ENCODE measurements at regions not wholly inside any gene's neighbourhood (a gene's known extent, or its start where the extent isn't known, plus 50 kb on each side); places are given as distances from the start of the nearest gene placed in this dataset.
"Not testable (repeated sequence)": the region's sequence is repeated elsewhere in the genome, so short reads cannot be mapped to it uniquely, and the experiment has no call there.

DNA sequence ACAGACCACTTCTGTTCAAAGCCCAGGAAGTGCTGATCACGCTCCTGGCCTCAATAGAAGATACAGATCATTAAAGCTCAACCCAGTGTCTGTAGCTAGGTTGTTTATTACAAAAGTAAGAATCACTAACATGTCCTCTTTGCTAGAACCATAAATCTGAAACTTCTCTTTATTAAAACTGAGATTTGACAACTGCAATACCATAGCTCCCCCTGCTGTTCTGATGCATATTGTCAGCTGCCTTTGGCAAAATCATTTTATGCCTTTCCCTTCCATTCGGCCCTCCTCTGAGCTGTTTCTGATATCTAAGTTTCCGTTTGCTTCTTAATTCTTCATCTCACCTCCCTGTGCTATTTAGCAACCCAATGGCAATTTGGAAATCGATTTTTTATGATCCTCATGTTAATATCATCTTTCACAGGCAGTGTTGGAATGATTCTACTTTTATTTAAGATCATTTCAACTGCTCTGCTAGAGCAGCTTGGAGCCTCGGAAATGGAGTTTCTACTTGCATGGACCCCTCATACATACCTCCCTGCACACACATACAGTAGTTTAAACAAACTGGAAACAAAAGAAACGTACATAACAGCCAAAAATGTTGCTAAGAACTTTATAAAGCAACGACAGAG, 998.8 kb downstream of the MAT2B start:
- DNase-seq (ENCODE audit: low read depth) = peak; percentile 56

- no peak for DNase-seq (ENCODE audit: low read depth)
These were observed 1000.4 kb downstream of the MAT2B start for GRCh38 chr5:164505791-164506190.

GRCh38 chr5:164518067-164518740, 1012.8 kb downstream of the MAT2B start:
- no peak for DNase-seq (ENCODE audit: low read depth)

DNA sequence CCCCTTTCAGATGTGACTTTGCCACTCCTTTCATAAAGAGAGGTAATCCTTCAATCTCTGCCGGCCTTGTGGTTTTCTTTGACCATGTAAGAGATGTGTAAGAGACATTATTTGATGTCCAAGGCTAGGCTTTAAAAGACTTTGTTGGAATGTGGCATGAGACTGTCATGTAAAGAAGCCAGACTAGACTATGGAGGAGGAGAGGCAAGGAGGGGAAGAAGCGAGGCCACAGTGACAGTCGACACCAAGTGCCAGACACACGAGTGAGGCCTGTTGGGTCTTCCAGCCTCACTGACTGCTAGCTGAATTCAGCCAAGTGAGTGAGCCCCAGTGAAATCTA, 1013.3 kb downstream of the MAT2B start:
- DNase-seq (ENCODE audit: low read depth) = no peak

DNA sequence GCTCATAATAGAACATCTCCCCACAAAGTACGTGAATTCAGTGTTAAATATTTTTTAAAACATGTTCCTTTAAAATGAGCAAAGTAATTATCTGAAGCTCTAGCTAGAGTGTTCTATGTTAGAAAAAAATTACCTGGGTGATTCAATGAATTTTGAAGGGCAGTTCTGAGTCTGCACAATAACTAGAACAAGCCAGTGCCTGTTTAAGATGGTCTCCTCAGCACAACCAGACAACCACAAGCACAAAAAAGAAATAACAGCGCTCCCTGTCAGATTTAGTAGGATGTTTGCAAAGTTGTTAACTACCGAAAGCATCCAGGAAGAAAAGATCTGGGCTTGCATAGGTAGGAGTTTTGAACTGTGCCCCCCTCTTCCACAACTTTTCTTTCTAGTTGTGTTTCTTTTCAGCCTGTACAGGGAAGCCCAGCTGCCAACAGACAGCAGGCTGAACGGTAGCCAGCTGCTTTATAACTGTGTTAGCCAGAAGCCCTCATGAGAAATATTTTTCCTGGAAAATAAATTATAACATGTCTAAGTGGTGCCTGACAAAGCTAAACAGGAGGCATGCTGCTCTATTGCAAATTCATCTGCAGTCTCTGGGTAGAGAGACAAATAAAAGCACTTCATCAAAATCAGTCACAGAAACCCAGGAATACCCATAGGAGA, 1026.9 kb downstream of the MAT2B start:
- DNase-seq (ENCODE audit: low read depth) = no peak

DNA sequence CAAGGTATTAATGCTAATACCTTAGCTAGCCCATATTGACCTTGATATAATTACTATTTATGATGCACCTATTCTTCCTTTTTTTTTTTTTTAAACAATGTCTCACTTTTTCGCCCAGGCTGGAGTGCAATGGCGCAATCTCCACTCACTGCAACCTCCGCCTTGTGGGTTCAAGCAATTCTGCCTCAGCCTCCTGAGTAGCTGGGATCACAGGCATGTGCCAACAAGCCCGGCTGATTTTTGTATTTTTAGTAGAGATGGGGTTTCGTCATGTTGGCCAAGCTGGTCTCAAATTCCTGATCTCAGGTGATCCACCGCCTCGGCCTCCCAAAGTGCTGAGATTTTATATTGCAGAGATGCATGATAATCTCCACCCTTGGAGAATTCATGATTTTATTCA, 1028.0 kb downstream of the MAT2B start:
- DNase-seq (ENCODE audit: low read depth) = not testable (repeated sequence)

DNA sequence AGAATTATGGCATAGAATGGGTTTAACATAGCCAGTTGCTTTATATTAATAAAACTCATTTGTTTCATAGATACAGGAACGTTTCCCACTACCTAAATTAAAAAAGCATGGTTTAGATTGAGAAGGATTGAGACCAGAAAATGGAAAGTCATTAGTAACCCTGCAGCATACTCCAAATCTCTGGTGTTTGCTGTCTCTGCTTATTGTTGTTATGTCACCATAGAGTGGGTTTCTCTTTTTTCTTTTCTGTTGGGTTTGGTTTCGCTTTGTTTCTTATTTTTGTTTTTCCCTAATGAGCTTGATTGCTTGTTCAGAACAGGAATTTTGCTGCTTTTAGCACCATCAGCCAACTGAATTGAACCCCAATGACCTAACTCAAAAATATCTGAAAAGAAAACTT, 1034.8 kb downstream of the MAT2B start:
- no peak for DNase-seq (ENCODE audit: low read depth)

DNA sequence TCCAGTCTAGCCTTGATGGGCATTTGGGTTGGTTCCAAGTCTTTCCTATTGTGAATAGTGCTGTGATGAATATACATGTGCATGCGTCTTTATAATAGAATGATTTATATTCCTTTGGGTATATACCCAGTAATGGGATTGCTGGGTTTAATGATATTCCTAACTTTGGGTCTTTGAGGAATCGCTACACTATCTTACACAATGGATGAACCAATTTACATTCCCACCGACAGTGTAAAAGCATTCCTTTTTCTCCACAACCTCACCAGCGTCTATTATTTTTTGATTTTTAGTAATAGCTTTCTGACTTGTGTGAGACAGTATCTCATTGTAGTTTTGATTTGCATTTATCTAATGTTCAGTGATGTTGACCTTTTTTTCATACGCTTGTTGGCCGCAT, 1040.1 kb downstream of the MAT2B start:
- DNase-seq (ENCODE audit: low read depth) = no peak

DNA sequence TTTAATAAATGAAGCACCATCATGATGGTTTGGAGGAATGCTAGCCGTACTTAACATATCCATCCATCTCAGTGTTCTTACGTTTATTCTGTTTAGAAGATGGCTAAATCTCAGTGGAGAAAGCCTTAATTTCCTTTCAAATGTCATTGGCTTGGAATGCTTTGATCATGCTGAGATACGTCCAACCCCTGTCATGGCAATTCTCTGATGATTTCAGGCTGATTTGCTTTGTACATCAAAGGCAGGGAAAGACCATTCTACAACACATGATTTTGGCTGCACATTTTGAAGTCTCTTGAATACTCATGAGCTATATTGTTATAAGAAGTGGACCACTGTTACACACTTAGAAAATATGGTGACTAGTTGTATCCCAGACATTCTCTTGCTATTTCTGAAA, 1048.4 kb downstream of the MAT2B start:
- no peak for DNase-seq (ENCODE audit: low read depth)

- DNase-seq (ENCODE audit: low read depth) = peak; percentile 41
These were observed 1050.4 kb downstream of the MAT2B start for GRCh38 chr5:164555809-164556208.

GRCh38 chr5:164560216-164560615, 1054.8 kb downstream of the MAT2B start:
- DNase-seq (ENCODE audit: low read depth) = no peak

GRCh38 chr5:164561933-164562872, 1056.8 kb downstream of the MAT2B start:
- peak; percentile 1 for DNase-seq (ENCODE audit: low read depth)

DNA sequence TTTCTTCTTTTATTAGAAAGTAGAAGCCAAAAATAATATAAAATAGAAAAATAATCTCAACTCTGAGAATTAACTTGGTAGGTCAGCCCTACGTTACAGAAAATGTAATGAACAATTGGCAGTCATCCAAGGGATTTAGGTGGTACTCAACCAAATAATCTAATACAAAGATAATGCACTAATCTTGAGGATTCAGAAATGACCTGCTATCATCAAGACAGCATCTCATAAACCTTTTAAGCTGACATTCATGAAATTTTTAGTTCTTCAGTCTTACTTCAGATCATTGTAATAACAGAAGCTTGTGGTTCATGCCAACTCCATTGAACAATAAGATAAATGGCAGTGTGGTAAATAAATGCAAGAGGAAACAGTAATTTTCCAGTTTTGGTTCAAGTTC, 1058.0 kb downstream of the MAT2B start:
- DNase-seq (ENCODE audit: low read depth) = no peak

DNA sequence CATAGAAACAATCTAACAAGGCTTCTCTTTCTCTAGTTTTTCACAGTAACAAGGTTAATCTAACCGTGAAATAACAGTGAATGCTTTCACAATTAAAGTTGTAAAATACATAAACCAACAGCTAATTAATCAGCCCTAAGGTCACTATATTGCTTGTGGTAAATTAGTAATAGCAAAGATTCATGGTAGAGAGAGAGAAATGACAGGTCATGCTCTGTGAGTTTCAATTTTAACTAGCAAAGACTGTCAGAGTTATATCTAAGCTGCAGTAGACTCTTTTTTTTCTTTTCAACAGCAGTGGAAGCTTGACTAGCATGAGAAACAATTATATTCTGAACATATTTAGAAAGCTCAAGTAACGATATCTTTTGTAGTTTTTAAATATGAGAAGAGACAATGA, 1068.0 kb downstream of the MAT2B start:
- DNase-seq (ENCODE audit: low read depth) = no peak

DNA sequence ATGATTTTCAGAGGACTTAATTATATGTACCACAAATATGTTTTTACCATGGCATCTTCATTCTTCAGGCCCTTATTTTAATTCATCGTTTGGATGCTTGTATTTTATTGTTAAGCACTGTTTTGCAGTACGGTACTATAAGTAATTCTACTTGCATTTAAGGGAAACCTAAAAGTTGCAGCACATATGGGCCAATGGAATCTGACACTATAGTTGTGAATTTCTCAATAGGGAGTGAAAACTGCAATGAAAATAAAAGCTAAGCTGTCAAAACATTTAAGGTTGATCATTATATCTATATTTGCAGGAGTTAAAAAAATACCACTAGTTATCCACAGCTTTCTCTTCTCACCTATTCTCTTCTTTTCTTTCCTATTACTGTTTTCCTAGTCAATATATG, 1071.8 kb downstream of the MAT2B start:
- DNase-seq (ENCODE audit: low read depth) = no peak

DNA sequence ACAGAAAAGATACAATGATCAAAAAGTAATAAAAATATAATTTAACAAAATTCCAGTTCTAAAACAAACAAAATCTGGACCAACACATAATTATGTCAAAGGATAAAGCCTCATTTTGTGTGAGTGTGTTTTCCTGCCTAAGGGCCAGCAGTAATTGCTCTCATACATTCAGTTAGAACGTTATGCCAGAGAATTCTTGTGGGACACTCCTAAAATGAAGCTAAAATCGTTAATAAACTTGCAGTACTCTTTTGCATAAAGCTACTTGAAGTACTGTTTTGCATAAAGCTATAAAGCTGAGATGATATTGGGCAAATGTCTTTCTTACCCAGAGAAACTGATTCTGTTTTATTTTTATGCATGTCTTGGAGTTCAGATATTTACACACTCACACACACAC, 1072.3 kb downstream of the MAT2B start:
- DNase-seq (ENCODE audit: low read depth) = no peak

DNA sequence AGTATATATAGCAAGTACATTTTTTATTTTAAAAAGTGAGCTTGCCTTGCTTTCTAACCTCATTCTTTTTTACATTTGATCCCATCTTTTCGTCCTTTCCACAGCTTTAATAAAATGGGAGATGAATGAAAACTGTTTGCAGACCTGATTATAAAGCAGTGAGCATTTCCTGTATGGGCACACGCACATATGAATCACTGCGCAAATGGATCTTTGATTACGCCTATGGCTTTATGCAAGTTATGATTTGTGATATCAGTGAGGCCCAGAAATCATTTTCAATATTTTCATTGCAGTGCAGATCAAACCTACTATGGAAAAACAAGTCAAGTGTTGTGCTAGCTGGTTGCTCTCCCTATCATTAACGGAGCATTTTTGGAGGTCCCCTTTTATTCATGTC, 1073.0 kb downstream of the MAT2B start:
- no peak for DNase-seq (ENCODE audit: low read depth)

DNA sequence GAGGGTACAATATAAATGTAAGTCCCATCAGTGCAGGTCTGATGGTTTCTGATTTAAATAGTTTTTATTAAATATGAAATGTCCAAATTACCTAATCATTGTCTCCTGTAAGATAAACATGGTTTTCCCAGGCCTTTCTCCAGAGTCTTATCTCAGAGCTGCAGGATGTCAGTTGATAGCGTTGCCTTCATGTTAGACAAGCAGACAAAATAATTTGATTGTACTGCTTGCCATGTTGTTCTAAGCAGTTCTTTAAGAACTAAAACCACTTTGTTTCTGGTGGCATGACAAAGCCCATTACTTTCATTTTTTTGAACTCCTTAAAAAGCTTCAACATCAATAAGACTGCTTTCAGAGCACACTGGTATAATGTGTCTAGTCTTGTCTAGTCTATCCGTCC, 1073.5 kb downstream of the MAT2B start:
- no peak for DNase-seq (ENCODE audit: low read depth)

DNA sequence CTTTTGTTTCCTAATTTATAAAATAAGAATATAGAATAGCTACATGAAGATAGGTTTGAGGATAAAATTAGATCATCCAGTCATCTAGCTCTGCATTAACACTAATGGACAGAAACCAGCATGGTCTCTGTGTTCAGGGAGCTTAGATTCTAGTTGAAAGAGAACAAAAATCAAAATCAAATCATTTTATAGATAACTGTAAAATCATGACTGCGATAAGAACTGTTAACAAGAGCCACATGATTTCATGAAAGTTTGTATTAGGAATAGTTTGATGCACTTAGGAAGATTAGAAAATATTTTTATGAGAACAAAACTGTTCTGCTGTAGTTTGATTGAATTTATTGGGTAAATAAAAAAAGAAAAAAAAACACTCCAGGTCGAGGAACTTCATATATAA, 1074.7 kb downstream of the MAT2B start:
- DNase-seq (ENCODE audit: low read depth) = no peak

- no peak for DNase-seq (ENCODE audit: low read depth)
These were observed 1076.5 kb downstream of the MAT2B start for GRCh38 chr5:164581889-164582288.

DNA sequence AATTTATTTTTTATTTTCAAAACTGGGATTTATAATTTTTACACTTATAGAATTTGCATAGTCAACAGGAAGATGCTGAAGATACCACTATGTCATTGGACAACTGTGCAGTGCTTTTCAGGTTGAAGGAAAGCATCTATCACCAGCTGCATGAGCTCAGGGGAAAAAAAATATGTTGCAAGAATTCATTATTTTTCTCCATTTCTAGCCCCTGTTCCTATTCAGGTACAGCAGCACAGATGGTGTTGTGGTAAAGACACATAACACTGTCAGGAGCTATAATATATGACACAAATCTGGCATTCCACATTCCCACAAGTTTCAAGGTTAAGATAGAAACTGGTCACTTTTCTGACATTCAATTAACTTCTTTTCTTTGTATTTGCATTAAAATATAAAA, 1088.6 kb downstream of the MAT2B start:
- no peak for DNase-seq (ENCODE audit: low read depth)

DNA sequence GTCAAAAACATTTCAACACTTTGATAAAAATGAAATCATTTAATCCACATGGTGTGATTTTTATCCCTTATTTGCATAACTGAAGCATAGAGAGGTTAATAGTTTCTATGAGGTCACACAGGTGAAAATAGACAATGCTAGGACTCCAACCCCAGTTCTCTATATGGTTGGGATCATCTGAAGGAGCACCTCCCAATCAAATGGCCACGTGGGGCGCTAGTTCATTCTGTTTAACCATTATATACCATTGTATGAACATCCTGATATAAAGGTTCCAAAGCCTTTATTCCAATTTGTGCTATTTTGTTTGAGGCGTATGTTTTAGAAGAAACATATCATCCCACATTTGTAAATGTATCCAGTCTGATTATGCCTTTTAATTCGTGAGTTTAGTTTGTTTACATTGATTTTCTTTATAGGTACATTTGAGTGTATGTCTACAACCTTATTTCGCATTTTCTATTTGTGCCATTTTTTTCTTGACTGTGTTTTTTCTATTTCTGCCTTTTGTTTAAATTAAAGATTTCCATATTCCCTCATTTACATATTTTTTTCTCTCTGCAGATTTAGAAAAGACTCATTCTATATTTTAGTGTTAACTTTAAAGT, 1092.0 kb downstream of the MAT2B start:
- DNase-seq (ENCODE audit: low read depth) = peak; percentile 9
